GM19395 (cell line): ENCODE measurements at regions not wholly inside any gene's neighbourhood (a gene's known extent, or its start where the extent isn't known, plus 50 kb on each side); places are given as distances from the start of the nearest gene placed in this dataset.
"Not testable (repeated sequence)": the region's sequence is repeated elsewhere in the genome, so short reads cannot be mapped to it uniquely, and the experiment has no call there.

Source experiments
- ATAC-seq: cut with Tn5 transposase; IDR thresholded peaks from one replicate; pipeline ENCODE4 v1.9.1; 2021; ENCODE audit warnings: mild to moderate bottlenecking, moderate library complexity; ENCODE audit not compliant: unreplicated experiment

DNA sequence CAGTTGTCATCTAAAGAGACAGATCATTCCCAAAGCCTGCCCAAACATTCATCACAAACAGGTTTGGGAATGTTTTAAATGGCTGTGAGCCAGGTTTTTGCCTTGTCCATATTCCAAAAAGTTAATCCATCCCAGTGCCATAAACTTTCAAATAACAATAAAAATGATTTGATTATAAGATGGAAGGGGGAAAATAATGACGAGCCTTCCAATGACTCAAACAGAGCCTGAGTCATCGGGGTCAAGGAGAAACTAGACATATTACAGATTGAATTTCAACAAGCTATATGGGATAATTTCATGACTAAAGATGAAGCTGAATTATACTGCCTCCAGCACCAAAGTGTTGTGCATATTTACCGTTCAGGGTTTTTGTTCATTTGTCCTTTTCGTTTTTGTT is 195.8 kb upstream of the PKN2 start:
- ATAC-seq: no peak

DNA sequence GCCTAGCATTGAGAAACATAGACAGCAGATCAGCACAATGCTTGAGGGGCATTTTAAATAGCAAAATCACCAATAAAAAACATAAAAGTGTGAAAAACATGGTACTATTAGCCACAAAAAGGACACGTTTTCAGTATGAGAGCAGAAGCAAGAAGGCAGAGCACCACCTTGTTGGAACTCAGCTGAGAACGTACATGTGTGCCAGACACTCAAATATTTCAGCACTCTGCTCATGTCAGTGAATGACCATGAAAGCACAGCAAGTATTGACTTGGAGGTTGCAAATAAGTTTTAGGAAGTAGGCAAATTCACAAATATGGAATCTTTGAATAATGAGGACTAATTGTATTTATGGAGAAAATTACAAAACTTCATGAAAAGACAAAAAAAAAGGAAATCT is 193.4 kb upstream of the PKN2 start:
- ATAC-seq: no peak

DNA sequence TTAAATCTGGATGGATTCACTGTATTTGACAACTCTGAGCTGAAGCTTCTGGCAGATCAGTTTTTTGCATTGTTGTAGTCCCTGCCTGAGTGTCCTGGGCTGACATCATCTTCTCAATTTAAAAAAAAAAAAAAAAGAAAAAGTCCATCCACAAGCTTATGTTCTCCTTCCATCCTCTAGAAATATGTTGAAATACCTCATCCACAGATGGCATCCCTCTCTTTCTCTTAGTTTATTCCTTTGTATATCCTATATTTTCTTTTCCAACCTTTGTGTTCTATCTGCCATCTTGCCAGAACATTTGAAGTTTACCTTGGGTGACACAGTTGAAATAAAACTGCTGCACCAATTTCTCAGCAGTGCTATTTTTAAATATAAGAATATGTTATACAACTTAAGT is 184.4 kb upstream of the PKN2 start:
- ATAC-seq: no peak

DNA sequence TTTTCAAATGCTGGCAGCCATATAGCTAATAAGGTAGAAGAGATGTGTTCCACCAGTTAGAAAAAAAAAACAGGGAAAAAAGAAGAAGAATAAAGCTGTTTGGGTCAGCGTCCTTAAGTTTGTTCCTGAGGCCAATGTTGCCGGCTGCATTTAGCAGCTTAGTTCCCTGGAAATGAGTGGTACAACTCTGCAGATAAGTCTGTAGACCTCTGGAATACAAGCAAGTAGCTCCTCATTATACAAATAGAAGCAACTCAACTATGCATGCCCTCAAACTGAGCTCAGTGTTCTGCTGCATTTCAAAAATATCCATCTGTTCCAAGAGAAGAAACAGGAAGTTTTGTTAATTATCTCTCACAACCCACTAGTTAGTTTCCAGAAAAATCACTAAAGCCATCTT is 181.2 kb upstream of the PKN2 start:
- no peak for ATAC-seq

DNA sequence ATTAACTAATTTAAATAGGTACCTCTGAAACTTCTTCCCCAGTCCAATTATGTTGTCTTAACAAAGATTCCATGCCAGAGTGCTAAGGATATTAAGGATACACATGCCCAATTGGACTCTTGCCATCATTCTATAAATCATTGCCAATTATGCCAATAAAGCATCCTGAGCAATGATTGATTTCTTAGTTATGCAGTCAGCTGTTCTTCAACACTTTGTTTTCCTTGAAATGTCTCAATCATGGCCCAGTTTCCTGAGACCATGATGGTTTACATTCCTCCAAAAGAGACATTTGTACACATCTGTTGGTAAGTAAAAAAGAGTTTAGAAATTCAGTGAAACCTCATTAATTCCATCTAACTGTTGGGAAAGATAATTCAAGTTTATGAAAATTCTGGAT is 180.4 kb upstream of the PKN2 start:
- ATAC-seq: no peak

DNA sequence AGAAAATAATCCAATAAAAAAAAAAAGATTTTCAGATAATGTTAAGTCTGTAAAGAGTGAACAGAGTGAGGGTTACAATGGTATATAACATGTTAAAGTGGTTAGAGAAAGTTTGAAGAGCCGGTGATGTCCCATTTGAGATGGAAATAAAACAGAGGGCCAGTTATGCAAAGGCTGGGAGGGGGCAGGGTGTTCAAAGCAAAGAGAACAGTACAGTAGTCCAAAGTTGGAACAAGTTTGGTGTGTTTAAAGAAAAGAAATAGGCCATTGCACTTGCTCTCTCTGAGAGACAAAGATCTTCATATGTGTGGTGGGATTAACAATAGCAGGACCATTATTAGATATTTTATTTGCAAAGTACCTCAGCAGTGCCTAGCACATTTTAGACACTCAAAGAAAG is 179.5 kb upstream of the PKN2 start:
- no peak for ATAC-seq

DNA sequence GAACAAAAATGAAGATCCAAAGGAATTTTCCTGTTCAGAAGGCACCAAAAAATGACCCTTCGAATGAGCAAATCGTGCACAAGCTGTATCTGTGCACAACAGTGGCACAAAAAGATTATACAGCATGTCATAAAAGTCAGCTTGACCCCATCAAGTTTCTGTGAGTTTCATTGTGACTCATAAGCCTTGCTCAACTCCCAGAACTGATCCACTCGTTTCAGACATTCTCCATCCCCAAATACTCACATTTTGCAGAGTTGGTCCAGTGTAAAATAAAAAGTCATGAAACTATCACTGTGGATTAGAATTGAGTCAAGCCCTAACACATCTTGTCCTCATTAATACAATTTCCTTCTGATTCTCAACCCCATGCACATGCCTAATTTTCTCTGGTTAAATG is 174.7 kb upstream of the PKN2 start:
- ATAC-seq: no peak

DNA sequence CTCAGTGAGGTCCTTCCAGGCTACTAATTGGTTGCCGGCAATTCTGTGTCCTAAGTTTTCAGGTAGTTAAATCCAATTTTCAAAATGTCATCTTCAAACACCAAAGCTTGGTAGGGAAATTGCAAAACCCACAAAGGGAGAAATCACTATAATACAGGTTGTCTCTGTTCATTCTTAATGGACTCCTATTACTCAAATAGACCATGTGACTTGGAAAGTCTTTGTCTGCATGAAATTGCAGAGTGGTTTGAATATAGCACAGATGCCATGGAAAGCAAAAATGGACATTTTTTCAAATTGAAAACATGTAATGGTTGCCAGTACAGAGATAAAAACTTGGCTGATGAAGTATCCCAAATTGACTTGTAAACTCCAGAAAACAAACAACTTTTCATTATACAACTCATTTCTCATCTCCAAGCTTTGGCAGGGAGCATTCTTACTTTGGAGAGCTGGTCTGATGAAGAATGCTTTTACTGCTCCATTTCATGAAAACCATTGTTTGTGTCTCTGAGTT is 169.5 kb upstream of the PKN2 start:
- ATAC-seq: no peak

DNA sequence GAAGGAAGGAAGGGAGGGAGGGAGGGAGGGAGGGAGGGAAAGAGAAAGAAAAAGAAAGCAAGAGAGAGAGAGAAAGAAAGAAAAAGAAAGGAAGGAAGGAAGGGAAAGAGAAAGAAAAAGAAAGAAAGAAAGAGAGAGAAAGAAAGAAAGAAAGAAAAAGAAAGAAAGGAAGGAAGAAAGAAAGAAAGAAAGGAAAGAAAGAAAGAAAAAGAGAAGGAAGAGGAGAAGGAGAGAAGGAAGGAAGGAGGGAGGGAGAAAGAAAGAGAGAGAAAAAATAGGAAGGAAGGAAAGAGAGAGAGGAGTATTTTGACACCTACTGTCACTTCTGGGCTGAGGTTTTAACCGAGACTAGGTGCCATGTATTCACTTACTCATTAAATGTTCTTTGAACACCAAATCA is 166.6 kb upstream of the PKN2 start:
- not testable (repeated sequence) for ATAC-seq

DNA sequence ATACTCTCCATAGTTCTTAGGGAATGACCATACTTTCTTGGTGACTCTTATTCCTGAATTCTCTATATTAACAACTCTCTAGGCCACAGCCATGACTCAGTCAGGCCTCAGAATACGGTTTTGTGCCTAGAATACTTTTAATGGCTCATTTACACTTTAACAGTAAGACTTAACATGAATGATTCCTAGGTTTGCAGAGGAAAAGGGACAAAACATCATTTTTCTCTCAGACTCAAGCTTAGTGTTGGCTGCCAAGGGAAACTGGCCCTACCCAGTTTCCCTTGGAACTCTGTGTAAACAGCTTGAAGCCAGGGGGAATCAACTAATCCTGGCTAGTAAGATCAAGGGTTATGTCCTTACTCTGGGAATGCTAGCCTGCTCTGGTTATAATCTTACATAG is 164.9 kb upstream of the PKN2 start:
- no peak for ATAC-seq

DNA sequence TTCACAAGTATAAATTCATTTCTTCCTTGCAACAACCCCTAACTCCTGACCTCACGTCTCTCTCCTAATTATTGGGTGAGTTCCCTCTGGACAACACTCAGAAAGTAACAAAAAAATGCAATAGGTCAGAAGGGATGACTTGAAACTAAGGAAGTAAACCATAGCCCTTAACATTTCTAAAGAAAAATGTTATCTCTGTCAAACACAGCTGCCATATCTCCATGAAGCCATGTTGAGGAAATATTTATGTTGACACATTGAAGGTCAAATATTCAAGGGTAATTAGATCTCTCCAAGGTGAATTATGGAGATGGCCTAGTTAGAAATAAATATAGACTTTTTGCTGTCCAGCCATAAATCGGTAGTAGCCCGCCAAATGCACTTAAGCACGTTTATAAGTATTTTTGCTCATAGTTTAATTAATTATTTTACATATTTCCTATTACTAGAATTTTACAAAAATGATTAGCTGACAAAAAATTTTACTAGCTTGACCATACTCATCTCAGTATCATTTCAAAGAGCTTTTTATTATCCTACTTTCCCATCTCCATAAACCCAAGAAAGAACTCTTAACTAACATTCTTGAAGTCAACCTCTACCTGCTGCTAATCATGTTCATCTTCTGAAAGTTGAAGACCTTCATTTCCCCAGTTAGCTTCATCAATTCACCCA is 160.1 kb upstream of the PKN2 start:
- ATAC-seq: no peak

DNA sequence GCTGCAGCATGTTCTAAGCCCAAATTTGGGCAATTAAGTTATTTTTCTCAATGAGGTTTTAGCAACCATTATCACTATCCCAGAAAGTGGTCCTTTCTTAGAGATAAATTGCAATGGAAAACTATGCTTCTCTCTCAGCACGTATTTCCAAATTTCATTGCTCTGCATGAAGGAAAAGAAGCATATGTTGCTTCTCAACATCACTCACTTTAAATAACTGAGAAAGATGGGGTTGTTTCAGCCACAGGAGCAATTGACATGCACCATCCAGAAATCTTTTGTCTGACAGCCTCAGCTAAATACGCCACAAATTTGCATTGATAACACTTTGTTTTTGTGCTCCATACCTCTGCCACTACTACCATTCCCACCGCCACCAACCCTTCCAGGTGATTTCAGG is 157.6 kb upstream of the PKN2 start:
- ATAC-seq: no peak

DNA sequence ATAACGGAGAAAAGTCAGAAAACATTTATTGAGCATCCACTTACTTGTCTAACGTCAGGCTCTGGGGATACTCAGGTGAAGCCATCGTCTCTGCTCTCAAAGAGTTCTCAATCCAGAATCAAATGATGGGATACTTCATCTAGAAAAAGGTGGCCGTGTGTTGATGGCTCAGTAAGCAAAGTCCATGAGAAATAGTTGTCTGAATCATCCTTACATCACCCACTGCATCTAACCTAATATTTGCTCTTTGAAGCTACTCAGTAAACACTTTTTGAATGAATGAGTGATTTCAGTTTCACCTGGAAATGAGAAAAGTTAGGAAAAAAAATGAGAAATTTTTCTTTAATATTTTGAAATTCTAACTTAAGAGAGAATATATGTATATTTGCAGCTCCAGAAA is 155.3 kb upstream of the PKN2 start:
- ATAC-seq: no peak

DNA sequence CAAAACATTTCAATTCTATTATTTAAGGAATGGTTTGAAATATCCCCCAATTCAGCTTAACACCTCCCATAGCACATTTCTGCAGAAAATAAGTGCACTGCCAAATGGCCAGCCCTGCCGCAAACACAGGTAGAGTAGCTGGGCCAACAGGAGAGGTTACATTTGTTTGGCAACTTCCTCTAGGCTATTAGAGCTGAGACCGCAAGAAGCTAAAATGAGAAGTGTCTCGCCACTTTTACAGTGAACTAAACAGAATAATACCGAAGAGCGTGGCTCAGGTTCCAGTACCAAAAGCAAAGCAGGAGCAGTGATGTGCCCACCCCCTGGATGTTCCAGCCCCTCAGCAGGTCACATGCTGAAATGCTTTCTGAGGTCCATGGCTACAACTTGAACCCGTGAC is 154.5 kb upstream of the PKN2 start:
- no peak for ATAC-seq

DNA sequence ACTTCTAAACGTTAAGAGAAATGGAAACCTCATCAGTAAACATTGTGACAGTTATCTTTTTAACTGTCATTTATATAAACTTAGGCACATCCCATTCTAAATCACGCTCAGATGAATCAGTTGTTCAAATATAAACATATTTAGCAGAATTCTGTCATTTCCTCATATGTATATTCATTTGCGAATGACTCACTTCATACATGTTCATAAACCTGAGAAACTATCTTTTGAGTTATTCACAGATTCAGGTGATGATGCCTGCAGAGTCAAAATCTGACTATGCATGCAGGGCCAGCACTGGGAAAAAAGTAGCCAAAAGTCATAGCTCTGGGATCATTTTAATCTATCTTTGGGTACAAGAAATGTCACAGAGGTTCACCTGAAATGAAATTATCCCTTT is 153.8 kb upstream of the PKN2 start:
- ATAC-seq: no peak

DNA sequence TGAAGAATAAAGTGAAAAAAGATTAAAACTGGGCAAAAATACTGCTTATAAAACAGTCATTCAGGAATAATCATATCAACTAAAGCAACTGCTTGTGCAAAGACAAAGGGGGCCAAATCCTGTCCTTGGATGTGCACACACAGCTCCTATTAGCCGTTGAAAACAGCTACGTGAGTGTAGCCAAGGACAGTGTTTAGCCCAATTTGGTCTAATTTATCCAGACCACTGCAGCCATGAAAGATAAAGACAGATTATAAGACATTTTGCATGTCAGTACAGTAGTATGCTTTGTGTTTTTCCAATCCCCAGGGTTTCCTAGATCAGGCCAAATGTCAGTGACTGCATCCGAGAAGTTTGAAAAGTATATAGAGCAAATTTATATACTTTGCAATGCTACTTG is 146.3 kb upstream of the PKN2 start:
- no peak for ATAC-seq

DNA sequence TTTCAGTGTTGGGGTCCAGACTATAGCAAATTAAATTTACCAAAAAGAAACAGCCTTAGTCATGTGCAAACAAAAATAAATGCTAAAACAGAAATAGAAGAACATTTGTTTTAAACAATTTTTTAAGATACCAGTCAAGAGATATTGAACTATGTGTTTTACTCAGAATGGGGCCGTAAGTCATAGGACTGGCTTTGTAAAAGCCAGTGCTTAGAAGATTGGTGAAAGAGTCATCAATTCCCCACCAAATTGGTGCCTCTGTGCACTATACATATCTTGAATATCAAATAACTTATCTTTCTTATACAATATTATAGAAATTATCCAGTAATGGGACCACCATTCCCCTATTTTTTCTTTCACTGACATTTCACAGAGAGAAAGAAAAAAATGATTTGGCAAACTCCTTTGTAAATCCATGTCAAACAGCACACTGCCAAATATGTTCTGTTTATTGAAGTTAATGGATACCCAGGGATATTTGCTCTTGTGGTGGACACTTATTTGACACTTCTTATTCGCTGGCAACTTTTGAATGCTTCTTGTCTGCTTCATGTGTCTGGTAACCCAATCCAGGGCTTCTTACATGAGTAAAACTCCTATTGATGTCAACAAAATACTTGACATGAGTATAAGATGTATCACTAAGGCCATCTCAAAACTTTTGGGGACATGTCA is 145.7 kb upstream of the PKN2 start:
- ATAC-seq: no peak

DNA sequence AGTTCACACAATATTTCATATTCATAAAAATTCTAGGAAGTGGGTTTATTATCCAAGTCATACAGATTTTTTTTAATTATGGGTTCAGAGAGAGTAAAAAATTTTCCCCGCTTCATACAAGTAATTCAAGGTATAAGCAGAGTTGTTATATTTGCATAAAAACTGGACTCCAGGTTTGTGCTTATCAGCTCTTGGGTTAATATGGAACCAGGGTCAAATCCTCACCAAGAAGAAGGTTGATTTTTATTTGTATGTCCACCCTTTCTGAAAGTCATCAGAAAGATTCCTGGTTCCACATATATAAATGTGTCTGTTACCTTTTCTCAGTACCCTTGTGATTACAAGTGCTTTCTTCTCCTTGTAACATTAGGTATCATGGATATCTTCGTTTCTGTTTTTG is 143.8 kb upstream of the PKN2 start:
- ATAC-seq: no peak

DNA sequence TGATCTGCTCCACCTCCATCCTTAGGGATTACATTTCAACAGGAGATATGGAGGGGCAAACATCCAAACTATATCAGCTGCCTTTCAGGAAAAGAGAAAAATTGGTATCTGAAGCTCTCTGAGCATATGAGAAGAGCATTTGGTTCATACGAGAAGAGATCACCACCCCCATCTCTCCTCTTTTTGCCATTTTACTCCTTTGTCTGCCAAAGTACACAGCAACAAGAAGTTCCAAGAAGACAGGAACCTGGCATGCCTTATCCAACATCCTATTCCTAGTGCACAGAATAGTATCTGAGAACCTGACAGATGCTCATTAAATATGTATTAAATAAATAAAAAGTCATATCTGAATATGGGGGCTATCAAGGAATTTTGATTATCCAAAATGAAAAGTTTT is 142.5 kb upstream of the PKN2 start:
- ATAC-seq: no peak

DNA sequence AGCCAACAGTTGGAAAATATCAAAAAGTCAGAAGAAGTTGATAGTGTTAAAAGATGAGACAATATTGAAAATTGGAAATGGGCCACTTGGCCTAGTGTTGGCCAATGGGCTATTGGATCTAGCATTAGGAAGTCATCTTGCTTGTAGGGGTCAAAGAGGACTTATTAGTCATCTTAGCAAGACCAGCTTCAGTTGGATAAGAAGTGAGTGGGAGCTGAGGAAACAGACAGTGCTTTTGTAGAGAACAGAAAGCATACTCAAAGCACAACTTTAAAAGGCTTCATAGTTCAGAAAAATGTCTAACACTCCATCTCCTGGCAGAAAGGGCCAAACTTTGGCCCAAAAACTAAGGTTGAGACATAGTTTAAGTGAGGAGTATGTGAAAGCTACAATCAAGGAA is 139.9 kb upstream of the PKN2 start:
- no peak for ATAC-seq

DNA sequence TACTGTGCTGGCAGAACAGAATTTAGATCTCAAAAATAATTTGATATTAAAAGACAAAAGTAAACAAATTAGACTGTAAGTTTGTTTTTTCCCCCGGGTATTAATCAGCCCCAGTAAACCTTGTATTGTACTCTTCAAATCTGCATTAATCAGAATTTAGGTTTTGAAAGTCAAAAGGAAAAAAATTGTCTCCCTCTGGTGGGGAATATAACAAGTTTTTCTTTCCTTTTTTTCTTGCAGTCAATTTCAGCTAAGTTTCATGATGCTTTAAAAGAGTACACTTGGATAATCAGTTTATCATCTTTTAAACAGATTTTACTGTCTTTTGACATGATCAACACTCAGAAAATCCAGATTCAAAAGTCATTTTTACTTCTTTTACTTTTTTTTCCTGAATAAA is 134.5 kb upstream of the PKN2 start:
- no peak for ATAC-seq

DNA sequence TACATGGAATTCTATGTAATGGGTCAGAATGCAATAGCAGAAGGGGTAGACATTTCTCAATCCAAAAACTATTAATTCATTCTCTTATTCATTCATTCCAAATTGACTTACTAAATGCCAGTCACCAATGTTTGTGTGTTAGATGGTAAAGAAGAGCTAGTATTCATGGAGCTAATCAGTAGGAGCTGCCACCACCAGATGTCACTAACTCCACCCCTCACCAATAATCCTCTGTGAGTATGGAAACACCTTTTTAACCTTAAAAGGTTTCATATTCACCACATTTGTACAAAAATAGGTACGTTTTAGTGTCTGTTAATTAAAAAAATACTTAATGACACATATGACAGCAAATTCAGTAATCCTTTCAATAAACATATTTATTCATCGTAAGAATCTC is 131.8 kb upstream of the PKN2 start:
- ATAC-seq: no peak

DNA sequence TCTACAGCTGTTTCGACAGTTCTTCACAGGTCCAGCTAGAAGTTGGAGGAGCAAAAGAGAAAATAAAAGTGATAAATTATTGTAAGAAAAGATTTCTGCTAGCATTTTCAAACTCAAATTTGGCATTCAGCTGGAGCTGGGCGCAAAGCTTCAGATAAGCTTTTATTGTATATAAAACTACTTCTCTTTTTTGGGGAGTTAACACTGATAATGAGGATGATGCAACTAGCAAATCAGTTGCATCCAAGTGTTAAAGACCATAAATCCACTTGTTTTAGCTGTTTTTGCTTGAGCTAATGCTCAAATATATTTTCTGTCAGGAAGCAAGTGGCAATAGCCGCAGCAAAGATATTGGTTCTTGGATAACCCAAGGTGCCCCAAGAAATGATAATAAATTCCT is 127.1 kb upstream of the PKN2 start:
- no peak for ATAC-seq
